Fibroblast of lung (primary cell): ENCODE measurements at regions not wholly inside any gene's neighbourhood (a gene's known extent, or its start where the extent isn't known, plus 50 kb on each side); places are given as distances from the start of the nearest gene placed in this dataset.

Experiments
- DNase-seq, 2 donors: peaks; one replicate each; pipeline versions ENCODE4 v3.0.0 to v3.0.0-alpha.2; 2010; ENCODE audit warnings: low read depth in 2 of 2
- H2AFZ ChIP-seq: 2 replicates; pipeline ENCODE4 v1.5.1; 2012; ENCODE audit warnings: low read length, control low read depth, inconsistent platforms
- H3K27ac ChIP-seq: 2 replicates; pipeline ENCODE4 v1.5.1; 2011; ENCODE audit warnings: low read length, control low read depth; ENCODE audit not compliant: insufficient read depth
- H3K27me3 ChIP-seq: 2 replicates; pipeline ENCODE4 v1.5.1; 2011; ENCODE audit warnings: mild to moderate bottlenecking, low read length; ENCODE audit not compliant: control insufficient read depth, insufficient read depth
- H3K36me3 ChIP-seq: 2 replicates; pipeline ENCODE4 v1.5.1; 2011; ENCODE audit warnings: low read length; ENCODE audit not compliant: control insufficient read depth, insufficient read depth
- H3K4me1 ChIP-seq: 2 replicates; pipeline ENCODE4 v1.5.1; 2011; ENCODE audit warnings: low read length; ENCODE audit not compliant: control insufficient read depth, insufficient read depth; ENCODE audit errors: extremely low read depth
- H3K4me2 ChIP-seq: 2 replicates; pipeline ENCODE4 v1.5.1; 2011; ENCODE audit warnings: low read length, control low read depth; ENCODE audit not compliant: insufficient read depth; ENCODE audit errors: extremely low read depth
- H3K4me3 ChIP-seq, 4 experiments: fragments of 200-600 bp in 1 of 4; sonication (generic) in 1 of 4; replicated peaks in 1 of 4; 2 replicates each; pipeline ENCODE4 v1.5.1; 2011 to 2016; ENCODE audit warnings: low read length in 4 of 4, low read depth in 3 of 4, mild to moderate bottlenecking in 3 of 4, control low read depth in 2 of 4, inconsistent platforms in 1 of 4, mixed read lengths in 1 of 4; ENCODE audit not compliant: insufficient read depth in 1 of 4; ENCODE audit errors: control extremely low read depth in 1 of 4
- H3K79me2 ChIP-seq: 2 replicates; pipeline ENCODE4 v1.5.1; 2012; ENCODE audit warnings: mild to moderate bottlenecking, low read length, inconsistent platforms; ENCODE audit not compliant: control insufficient read depth, insufficient read depth
- H3K9ac ChIP-seq: 2 replicates; pipeline ENCODE4 v1.5.1; 2011; ENCODE audit warnings: mild to moderate bottlenecking, low read length, control low read depth; ENCODE audit not compliant: insufficient read depth
- H3K9me3 ChIP-seq: 2 replicates; pipeline ENCODE4 v1.5.1; 2012; ENCODE audit warnings: low read depth, low read length; ENCODE audit not compliant: control insufficient read depth, insufficient read depth
- H4K20me1 ChIP-seq: 2 replicates; pipeline ENCODE4 v1.5.1; 2011; ENCODE audit warnings: low read length; ENCODE audit not compliant: control insufficient read depth, insufficient read depth; ENCODE audit errors: extremely low read depth
- EZH2 ChIP-seq: IDR thresholded peaks from 2 replicates; pipeline ENCODE4 v1.5.1; 2012; ENCODE audit warnings: low read length, control low read depth, mild to moderate bottlenecking; ENCODE audit errors: missing control alignments
- TF ChIP-seq, protein P1 (sequence below), 2 donors: IDR thresholded peaks in 1 of 2; conservative IDR thresholded peaks in 1 of 2; 1 replicate in 1 of 2; 2 replicates in 1 of 2; pipeline ENCODE4 v1.5.1; 2011 to 2012; ENCODE audit warnings: low read length in 2 of 2, control low read depth in 1 of 2, inconsistent platforms in 1 of 2, low read depth in 1 of 2, mild to moderate bottlenecking in 1 of 2

DNA sequence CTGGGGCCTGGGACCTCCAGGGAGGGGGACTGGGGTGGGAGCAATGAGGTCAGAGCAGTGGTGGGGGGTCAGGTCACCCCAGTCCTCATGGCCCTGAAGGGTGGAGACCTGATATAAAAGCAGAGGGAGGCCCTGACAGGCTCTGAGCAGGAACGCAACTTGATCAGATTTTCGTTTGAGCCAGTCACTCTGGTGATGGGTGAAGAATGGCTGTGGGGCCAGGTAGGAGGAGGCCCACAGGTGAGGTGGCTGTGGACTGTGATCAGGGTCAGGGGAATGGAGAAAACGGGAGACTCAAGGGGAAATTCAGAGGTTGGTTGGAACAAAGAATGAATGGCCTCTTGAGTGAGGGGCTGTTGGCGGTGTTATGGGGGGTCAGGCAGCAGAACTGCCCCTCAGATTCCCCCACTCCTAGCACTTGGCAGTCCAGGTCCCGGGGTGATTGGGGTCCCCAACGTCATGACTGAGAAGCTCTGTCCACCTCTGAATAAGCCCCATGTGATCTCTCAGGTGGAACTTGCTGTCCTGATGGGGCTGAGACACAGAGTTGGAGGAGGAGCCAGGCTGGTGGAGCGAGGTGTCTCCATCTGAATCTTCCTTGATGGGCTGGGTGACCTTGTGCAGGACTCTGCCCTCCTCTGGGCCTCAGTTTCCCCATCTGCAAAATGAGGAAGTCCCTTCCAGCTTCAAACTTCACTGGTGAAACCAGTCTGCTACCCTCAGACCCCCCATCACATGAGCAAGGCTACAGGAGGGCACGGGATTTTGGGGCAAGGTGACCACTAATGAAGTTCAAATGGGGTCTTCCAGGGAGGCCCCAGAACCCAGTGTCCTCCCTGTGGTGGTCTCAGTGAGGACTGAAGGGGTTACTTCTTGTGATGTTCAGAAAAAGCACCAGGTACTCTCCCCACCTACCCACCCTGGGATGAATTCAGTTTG is 683.0 kb downstream of the MATN1 start:
- no peaks in the 10 kb centered on the region for H3K9me3 ChIP-seq
- H3K9ac ChIP-seq: no peak overlapping the region
- no peak overlapping the region for H2AFZ ChIP-seq
- H3K27ac ChIP-seq: no peak overlapping the region
- no peaks in the 10 kb centered on the region for H3K36me3 ChIP-seq
- no peaks in the 10 kb centered on the region for H4K20me1 ChIP-seq
- DNase-seq: no peak
- H3K27me3 ChIP-seq: no peaks in the 10 kb centered on the region
- no peaks in the 10 kb centered on the region for H3K79me2 ChIP-seq
- no peaks in the 10 kb centered on the region for H3K4me1 ChIP-seq
- no peak overlapping the region for H3K4me3 ChIP-seq
- no peak overlapping the region for H3K4me2 ChIP-seq
- no peak for TF ChIP-seq EZH2
- TF ChIP-seq, protein P1, sequence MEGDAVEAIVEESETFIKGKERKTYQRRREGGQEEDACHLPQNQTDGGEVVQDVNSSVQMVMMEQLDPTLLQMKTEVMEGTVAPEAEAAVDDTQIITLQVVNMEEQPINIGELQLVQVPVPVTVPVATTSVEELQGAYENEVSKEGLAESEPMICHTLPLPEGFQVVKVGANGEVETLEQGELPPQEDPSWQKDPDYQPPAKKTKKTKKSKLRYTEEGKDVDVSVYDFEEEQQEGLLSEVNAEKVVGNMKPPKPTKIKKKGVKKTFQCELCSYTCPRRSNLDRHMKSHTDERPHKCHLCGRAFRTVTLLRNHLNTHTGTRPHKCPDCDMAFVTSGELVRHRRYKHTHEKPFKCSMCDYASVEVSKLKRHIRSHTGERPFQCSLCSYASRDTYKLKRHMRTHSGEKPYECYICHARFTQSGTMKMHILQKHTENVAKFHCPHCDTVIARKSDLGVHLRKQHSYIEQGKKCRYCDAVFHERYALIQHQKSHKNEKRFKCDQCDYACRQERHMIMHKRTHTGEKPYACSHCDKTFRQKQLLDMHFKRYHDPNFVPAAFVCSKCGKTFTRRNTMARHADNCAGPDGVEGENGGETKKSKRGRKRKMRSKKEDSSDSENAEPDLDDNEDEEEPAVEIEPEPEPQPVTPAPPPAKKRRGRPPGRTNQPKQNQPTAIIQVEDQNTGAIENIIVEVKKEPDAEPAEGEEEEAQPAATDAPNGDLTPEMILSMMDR (conservative IDR thresholded peaks at IDR 0.05 in 1 of 2, IDR thresholded peaks at IDR 0.05 in 1 of 2; ENCODE audit: low read depth in 1 of 2, low read length in 2 of 2): no peak

DNA sequence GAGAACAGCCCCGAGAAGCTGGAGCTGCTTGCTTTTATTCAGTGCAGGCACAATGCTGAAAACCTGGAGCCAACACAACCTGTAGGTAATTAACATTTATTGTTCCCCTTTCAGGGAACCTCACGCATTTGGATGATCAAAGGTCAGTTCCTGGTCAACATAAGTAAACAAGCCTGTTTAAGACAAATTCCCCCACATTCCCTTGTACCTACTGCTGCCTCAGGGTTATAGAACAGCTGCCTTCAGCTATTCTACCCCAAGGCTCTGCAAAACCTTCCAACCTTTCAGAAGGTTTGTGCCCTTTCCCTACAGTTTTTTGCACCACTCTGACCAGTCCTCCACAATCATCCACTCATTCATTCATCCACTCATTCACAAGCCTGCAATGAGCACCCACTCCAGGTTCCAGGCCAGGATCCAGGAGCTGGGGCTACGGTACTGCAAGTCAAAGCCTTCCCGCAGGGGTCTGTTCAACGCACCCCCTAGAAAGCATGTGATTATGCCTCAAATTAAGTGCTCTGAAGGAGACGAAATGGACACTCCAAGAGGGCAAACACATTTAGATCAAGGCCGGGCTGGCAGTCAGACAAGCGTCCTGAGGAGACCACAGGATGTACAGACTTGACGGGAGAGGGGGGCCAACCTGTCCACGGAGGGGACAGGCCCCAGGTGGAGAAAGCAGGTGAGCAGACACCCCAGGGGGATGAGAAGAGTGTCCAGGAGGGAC is 683.9 kb downstream of the MATN1 start:
- no peak overlapping the region for H3K9ac ChIP-seq
- TF ChIP-seq, protein P1 (conservative IDR thresholded peaks at IDR 0.05 in 1 of 2, IDR thresholded peaks at IDR 0.05 in 1 of 2; ENCODE audit: low read depth in 1 of 2, low read length in 2 of 2): no peak
- TF ChIP-seq EZH2: no peak
- no peaks in the 10 kb centered on the region for H3K9me3 ChIP-seq
- no peaks in the 10 kb centered on the region for H3K27me3 ChIP-seq
- H3K4me1 ChIP-seq: no peaks in the 10 kb centered on the region
- DNase-seq: no peak
- H4K20me1 ChIP-seq: no peaks in the 10 kb centered on the region
- H3K4me2 ChIP-seq: no peak overlapping the region
- no peak overlapping the region for H3K27ac ChIP-seq
- no peak overlapping the region for H2AFZ ChIP-seq
- H3K36me3 ChIP-seq: no peaks in the 10 kb centered on the region
- no peak overlapping the region for H3K4me3 ChIP-seq
- no peaks in the 10 kb centered on the region for H3K79me2 ChIP-seq

DNA sequence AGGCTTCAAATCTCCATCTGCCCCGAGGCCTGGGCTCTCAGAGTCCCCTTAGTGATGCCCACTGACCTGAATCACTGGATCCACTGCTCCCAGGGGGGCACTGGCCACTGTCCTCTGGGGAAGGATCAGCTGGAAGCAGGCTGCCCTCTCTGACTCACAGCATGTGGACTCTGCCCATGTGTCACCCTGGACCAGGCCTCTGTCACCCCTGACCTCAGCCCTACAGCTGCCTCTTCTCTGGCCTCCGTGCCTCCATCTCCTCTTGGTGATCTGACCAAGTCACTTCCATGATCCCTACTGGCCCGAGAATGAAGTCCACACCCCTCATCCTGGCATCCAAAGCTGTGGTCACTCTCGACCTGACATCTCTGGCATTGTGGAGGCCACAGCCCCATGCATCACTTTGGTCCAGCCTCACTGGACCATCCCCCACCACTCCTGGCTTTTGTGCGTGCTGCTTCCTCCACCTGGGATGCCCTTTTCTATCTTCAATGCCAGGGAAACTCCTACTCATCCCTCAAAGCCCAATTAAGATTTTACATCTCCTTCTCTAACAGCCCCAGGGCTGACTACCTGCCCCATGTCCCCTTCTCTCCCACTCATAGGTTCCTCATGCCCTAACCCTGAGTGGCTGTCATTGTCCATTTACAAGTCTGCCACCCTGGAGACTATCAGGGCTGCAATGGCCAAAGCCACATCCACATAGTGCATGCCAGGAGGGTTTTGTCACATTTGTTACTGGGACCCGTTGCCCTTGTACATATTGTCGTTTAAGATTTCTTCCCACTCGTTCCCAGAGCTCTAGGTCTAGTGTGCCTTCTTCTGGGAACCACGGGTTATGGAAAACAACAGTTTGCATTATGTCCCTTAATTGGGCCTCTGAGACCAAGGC is 685.0 kb downstream of the MATN1 start:
- H2AFZ ChIP-seq: no peak overlapping the region
- no peak overlapping the region for H3K4me2 ChIP-seq
- DNase-seq: no peak
- H3K79me2 ChIP-seq: no peaks in the 10 kb centered on the region
- H3K27me3 ChIP-seq: no peaks in the 10 kb centered on the region
- TF ChIP-seq, protein P1 (conservative IDR thresholded peaks at IDR 0.05 in 1 of 2, IDR thresholded peaks at IDR 0.05 in 1 of 2; ENCODE audit: low read depth in 1 of 2, low read length in 2 of 2): no peak
- no peak for TF ChIP-seq EZH2
- H3K27ac ChIP-seq: no peak overlapping the region
- no peaks in the 10 kb centered on the region for H4K20me1 ChIP-seq
- H3K9ac ChIP-seq: no peak overlapping the region
- H3K9me3 ChIP-seq: no peaks in the 10 kb centered on the region
- H3K36me3 ChIP-seq: no peaks in the 10 kb centered on the region
- H3K4me3 ChIP-seq: no peak overlapping the region
- H3K4me1 ChIP-seq: no peaks in the 10 kb centered on the region
